COR-L47 (cell line): ENCODE measurements at regions not wholly inside any gene's neighbourhood (a gene's known extent, or its start where the extent isn't known, plus 50 kb on each side); places are given as distances from the start of the nearest gene placed in this dataset.
"Not testable (repeated sequence)": the region's sequence is repeated elsewhere in the genome, so short reads cannot be mapped to it uniquely, and the experiment has no call there.

Source experiments
- DNase-seq: peaks from one replicate; lab custom pipeline; 2025; lab: John Stamatoyannopoulos, UW

- peak; percentile 72 for DNase-seq
Observed at GRCh38 chr5:108696951-108697715, 50.6 kb upstream of the FER start.

- DNase-seq = no peak
Observed at GRCh38 chr5:108696407-108696806, 51.3 kb upstream of the FER start.

DNA sequence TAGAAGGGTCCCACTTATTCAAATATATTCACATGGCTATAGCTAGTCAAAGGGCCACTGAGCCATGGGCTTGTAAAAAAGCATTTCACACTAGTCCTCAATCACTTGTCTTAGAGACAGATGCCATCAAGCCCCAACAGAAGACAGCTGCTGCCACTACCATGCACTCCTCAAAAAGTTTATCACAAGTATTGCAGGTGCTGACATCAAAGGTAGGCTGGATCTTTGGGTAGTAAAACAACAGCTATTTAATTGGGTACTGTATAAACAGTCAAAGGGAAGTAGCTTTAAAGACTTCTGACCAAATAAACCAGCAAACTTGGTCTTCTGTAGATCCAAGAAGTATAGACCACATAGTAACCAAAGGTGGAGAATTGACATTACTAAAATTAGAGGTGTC lies 59.2 kb upstream of the FER start:
- no peak for DNase-seq

- DNase-seq = no peak
Observed at GRCh38 chr5:108687595-108688200, 60.0 kb upstream of the FER start.

GRCh38 chr5:108686676-108687075 lies 61.0 kb upstream of the FER start:
- no peak for DNase-seq

DNA sequence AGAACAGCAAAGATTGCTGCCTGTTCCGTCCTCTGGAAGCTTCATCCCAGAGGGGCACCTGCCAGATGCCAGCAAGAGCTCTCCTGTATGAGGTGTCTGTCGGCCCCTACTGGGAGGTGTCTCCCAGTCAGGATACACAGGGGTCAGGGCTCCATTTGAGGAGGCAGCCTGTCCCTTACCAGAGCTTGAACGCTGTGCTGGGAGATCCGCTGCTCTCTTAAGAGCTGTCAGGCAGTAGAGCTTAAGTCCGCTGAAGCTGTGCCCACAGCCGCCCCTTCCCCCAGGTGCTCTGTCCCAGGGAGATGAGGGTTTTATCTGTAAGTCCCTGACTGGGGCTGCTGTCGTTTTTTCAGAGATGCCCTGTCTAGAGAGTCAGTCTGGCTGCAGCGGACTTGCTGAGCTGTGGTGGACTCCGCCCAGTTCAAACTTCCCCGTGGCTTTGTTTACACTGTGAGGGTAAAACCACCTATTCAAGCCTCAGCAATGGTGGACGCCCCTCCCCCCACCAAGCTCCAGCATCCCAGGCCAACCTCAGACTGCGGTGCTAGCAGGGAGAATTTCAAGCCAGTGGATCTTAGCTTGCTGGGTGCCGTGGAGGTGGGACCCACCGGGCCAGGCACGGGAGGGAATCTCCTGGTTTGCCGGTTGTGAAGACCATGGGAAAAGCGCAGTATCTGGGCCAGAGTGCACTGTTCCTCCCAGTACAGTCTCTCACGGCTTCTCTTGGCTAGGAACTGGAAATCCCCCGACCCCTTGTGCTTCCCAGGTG lies 62.1 kb upstream of the FER start:
- not testable (repeated sequence) for DNase-seq

DNA sequence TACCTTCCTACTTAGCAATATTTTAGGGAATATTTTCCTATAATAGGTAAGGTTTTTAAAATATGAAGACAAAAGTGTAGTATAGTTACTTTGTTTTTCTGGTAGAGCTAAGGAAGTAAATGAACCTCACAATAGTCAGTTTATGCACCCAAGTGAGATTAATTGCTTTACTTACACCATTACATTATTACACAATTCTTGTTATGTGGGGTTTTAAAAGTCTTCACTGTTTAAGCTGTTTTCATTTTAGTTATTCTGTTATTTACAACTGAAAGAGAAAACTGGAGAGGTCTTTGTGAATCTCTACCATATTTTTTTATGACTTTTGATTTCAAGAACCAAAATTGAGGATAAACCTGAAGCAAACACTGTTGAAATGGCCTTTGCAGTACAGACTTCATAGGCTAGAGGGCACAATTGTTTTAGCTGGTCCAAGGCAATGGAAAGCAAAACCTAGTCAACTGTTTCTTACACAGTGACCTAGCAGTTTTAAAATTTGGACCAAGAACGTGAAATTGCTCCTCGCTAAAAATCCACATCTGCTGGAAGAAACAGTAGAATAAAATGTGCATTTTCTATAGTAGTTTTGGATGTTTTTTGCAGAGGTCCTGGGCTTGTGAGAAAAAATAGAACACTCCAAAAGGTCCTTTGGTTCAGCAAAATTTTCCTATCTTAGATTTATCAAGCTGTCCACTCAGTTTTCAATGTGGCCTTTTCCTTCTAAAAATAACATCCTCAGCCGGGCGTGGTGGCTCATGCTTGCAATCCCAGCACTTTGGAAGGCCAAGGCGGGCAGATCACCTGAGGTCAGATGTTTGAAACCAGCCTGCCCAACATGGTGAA lies 66.4 kb upstream of the FER start:
- DNase-seq = peak; percentile 56

DNA sequence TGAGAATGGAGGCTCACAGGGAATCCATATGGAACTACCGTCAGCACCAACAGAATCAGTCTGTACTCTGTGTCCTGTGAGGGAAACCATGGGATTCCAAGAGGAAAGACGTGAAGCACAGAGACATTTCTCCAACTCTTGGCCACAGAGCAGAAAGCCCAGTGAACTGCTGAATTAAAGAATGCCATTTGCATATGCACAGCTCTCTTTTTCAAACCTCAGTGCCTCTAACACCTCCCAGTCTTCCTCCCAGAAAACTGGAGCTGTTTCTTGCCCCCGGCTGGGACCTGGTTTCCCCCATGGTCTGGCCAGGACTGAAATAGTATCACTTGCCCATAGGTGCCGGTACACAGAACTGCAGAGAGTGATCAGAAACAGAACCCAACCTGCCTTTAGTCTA lies 69.6 kb upstream of the FER start:
- no peak for DNase-seq

- no peak for DNase-seq
Observed at GRCh38 chr5:108675736-108676135, 72.0 kb upstream of the FER start.

GRCh38 chr5:108672639-108673038 lies 75.1 kb upstream of the FER start:
- no peak for DNase-seq

- no peak for DNase-seq
Observed at GRCh38 chr5:108670591-108671289, 77.0 kb upstream of the FER start.

GRCh38 chr5:108669462-108669861 lies 78.2 kb upstream of the FER start:
- DNase-seq = no peak

DNA sequence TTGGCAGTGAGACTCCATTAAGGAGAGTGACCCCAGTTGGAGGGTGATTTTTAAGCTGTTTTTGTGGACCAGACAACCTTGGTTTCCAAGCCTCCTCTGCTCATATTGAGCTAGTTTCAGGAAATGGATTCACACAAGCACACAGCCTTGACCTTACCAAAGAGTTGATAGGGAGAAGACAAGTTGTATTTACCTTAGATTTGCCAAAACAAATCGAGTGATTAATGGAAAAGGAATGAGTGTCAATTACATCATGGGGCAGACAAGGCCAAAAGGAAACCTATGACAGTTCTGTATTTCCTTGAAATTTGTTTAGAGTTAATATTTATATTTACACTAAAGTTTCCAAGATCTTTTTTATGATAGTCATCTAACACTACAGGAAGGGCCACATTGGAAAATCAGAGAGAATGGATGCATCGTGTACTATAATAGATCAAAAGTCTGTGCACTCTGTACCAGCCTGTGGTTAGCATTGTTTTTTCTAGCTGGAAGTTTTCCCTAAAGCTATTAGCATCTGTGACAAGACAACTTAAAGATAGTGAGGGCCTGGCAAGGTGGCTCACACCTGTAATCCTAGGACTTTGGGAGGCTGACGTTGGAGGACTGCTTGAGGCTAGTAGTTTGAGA lies 86.0 kb upstream of the FER start:
- DNase-seq = no peak

GRCh38 chr5:108661024-108661423 lies 86.7 kb upstream of the FER start:
- DNase-seq = no peak

- no peak for DNase-seq
Observed at GRCh38 chr5:108660291-108660690, 87.4 kb upstream of the FER start.

- DNase-seq = no peak
Observed at GRCh38 chr5:108659531-108659930, 88.2 kb upstream of the FER start.

- no peak for DNase-seq
Observed at GRCh38 chr5:108655750-108656450, 91.8 kb upstream of the FER start.

DNA sequence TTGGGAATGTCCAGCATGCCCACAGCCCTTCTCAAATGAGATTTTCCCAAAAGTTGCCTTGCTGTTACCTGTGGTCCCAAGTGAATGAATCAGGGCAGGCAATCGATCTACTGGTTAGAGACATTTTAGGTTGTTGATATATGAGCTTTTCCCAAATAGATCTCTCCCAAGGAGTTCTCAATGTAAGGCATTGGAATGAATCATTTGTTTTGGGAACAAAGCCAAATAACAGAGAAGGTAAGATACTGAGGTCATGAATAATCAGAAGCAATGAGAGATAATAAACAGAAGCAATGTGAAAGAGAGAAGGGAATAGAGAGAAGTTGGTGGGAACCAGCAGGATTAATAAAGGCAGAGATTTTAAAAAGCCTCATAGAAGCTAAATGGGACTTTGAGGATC lies 93.6 kb upstream of the FER start:
- DNase-seq = no peak

DNA sequence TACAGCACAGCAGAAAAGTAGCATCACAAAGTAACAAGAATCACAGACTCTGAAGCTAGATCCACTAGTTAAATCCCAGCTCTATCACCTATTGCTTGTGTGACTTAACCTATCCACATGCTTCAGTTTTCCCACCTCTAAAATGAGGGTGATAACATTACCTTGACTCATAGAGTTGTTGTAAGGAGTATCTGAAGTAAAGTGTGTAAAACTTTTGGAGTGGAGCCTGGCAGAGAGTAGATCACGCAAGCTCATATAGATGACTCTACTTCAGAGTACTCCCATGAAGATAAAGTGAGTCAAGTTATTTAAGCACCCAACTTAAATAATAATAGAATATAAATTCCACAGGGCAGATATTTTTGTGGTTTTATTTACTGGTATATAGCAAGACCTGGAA lies 94.5 kb upstream of the FER start:
- no peak for DNase-seq

DNA sequence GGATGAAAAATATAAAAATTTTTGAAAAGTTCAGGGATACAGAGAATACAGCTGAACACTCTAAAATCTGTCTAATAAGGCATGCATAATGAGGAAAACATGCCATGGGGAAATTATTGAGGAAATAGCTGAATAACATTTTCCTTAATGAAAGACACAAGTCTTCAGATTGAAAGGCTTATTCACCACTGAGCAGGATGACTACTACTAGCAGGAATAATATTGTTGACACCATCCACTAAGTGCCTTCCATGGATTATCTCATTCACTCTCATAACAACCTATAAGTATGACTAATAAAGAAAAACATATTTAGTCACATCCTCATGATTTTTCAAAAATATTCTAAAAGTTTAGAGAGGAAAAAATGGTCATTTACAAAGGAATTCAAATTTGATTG lies 96.7 kb upstream of the FER start:
- DNase-seq = no peak

- DNase-seq = no peak
Observed at GRCh38 chr5:108649646-108650045, 98.1 kb upstream of the FER start.
